GM12891 (cell line): ENCODE measurements at regions not wholly inside any gene's neighbourhood (a gene's known extent, or its start where the extent isn't known, plus 50 kb on each side); places are given as distances from the start of the nearest gene placed in this dataset.

Experiments used
- DNase-seq: peaks from one replicate; pipeline ENCODE4 v3.0.0; 2011; ENCODE audit warnings: low spot score; ENCODE audit not compliant: insufficient read length
- FAIRE-seq: peaks from 2 replicates; lab custom pipeline; 2011; peaks lifted over from hg19 to GRCh38; lab: Jason Lieb, UNC
- PAX5 ChIP-seq: IDR thresholded peaks from 2 replicates; pipeline ENCODE4 v1.6.1; 2011; ENCODE audit warnings: low read length, moderate library complexity, mild to moderate bottlenecking; ENCODE audit not compliant: insufficient read depth, severe bottlenecking
- POLR2A ChIP-seq: IDR thresholded peaks from 2 replicates; pipeline ENCODE4 v1.6.1; 2011; ENCODE audit warnings: low read depth, low read length, control low read depth
- POLR2AphosphoS5 ChIP-seq: IDR thresholded peaks from 2 replicates; pipeline ENCODE4 v1.6.1; 2011; ENCODE audit warnings: low read depth, low read length, control low read depth
- POU2F2 ChIP-seq: IDR thresholded peaks from 2 replicates; pipeline ENCODE4 v1.6.1; 2011; ENCODE audit warnings: low read depth, mild to moderate bottlenecking, control low read depth, low read length, moderate library complexity
- SPI1 ChIP-seq: IDR thresholded peaks from 2 replicates; pipeline ENCODE4 v1.6.1; 2011; ENCODE audit warnings: low read depth, low read length, control low read depth
- TAF1 ChIP-seq: IDR thresholded peaks from 2 replicates; pipeline ENCODE4 v1.6.1; 2011; ENCODE audit warnings: low read depth, low read length, control low read depth

DNA sequence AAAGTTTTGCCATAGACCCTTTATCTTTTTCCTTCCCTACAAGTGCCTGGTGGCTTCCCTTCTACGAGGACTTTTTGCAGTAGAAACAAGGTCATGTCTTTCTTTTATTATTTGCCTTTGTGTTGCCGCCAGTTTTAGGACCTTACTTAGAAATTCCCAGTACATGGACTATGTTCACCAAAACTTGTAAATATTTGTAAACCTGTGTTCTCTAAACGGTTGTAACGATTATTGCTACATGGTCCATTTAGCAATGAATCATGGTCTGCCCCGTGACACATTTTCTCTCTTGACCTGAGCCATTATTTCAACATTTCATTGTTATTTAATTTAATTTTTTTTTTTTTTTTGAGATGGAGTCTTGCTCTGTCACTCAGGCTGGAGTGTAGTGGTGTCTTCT lies 110.7 kb downstream of the MFAP3L start:
- no peak for FAIRE-seq
- DNase-seq, result no peak
- no peak for TF ChIP-seq POLR2AphosphoS5
- no peak for TF ChIP-seq POLR2A
- TF ChIP-seq PAX5, result no peak
- TF ChIP-seq TAF1, result no peak
- no peak for TF ChIP-seq POU2F2
- TF ChIP-seq SPI1, result no peak

DNA sequence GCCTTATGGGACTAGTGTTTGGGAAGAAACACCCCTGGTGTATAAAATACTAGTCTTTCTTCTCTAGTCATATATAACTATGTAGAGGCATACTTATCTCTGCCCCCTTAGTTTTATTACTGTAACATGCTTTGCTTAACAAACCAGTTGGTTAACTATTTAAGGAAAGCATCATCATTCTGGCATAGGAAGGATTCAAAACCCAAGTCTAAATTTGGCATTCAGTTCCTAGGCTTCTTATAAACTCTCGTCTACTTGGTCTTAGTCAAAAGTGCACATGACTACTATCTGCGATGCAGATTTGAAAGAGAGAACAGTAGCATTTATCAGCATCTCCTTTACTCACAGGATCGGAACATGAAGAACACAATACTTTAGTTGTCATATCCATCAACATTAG lies 111.3 kb downstream of the MFAP3L start:
- TF ChIP-seq TAF1, result no peak
- TF ChIP-seq POU2F2, result no peak
- TF ChIP-seq SPI1, result no peak
- no peak for TF ChIP-seq PAX5
- TF ChIP-seq POLR2A, result no peak
- no peak for TF ChIP-seq POLR2AphosphoS5
- no peak for FAIRE-seq
- DNase-seq, result no peak

- DNase-seq (no peak), FAIRE-seq (no peak)
- TF ChIP-seq POU2F2, result no peak
- TF ChIP-seq TAF1, result no peak
- no peak for TF ChIP-seq SPI1
- no peak for TF ChIP-seq POLR2AphosphoS5
- TF ChIP-seq PAX5, result no peak
- TF ChIP-seq POLR2A, result no peak
Measured at GRCh38 chr4:169912996-169913395, 113.2 kb downstream of the MFAP3L start.

DNA sequence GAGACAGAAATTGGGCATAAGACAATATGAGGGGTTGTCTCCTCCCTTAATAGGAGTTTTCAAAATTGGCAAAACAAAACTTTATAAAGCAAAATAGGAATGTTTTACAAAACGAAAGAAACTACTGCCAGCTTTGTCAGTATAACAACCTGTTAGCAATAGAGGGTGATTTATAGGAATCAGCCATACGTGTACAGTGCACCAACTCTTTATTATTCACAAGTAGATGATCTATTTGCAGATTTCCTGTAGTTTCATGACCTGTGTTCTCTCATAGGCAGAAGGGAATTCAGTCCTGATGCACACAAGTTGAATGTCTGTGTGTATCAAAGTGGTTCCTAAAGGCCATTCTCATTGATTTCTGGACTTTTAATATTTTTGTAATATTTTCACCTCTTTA lies 116.3 kb downstream of the MFAP3L start:
- TF ChIP-seq SPI1, result no peak
- TF ChIP-seq POU2F2, result no peak
- no peak for TF ChIP-seq PAX5
- no peak for TF ChIP-seq POLR2AphosphoS5
- TF ChIP-seq POLR2A, result no peak
- TF ChIP-seq TAF1, result no peak
- DNase-seq (no peak), FAIRE-seq (no peak)

- DNase-seq (no peak), FAIRE-seq (no peak)
- TF ChIP-seq POLR2A, result no peak
- no peak for TF ChIP-seq POLR2AphosphoS5
Measured at GRCh38 chr4:169909479-169909878, 116.7 kb downstream of the MFAP3L start.

DNA sequence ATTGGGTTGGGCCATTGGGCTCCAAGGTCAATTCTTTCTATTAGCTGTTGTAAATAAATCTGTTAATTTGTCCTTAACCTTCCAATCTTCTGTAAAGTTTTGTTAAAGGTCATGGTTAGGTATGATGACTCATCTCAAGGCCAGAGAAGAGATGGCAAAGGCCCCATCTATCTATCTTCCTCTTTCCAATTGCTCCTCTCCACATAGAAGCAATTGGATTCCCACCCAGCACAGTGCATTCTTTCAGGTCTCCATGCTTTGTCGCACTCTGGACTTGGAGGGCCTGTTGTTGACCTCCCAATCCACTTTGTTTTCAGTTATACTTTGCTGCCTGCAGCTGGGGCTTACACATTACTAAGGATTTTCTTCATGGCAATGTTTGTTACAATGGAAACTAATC lies 118.5 kb downstream of the MFAP3L start:
- no peak for DNase-seq
- TF ChIP-seq SPI1, result no peak
- TF ChIP-seq POLR2AphosphoS5, result no peak
- TF ChIP-seq TAF1, result no peak
- no peak for TF ChIP-seq POLR2A
- no peak for TF ChIP-seq POU2F2
- TF ChIP-seq PAX5, result no peak
- FAIRE-seq, result no peak

GRCh38 chr4:169906821-169907220 lies 119.4 kb downstream of the MFAP3L start:
- TF ChIP-seq POU2F2 (no peak), PAX5 (no peak)
- FAIRE-seq (no peak), DNase-seq (no peak)

- DNase-seq (no peak), FAIRE-seq (no peak)
- TF ChIP-seq POLR2AphosphoS5 (no peak), PAX5 (no peak), TAF1 (no peak), POLR2A (no peak), SPI1 (no peak), POU2F2 (no peak)
Measured at GRCh38 chr4:169906104-169906503, 120.1 kb downstream of the MFAP3L start.

GRCh38 chr4:169902658-169903345 lies 123.4 kb downstream of the MFAP3L start:
- FAIRE-seq (no peak), DNase-seq (no peak)
- no peak for TF ChIP-seq SPI1
- TF ChIP-seq PAX5, result no peak
- TF ChIP-seq POLR2AphosphoS5, result no peak
- no peak for TF ChIP-seq TAF1
- TF ChIP-seq POU2F2, result no peak

GRCh38 chr4:169900241-169900845 lies 125.9 kb downstream of the MFAP3L start:
- TF ChIP-seq POU2F2 (no peak), TAF1 (no peak), POLR2A (no peak), POLR2AphosphoS5 (no peak), SPI1 (no peak), PAX5 (no peak)
- FAIRE-seq, result no peak
- no peak for DNase-seq
